Ovary (tissue), 7 donors: ENCODE measurements at regions not wholly inside any gene's neighbourhood (a gene's known extent, or its start where the extent isn't known, plus 50 kb on each side); places are given as distances from the start of the nearest gene placed in this dataset.

ENCODE experiments used
- DNase-seq, 5 donors: peaks; one replicate each; pipeline ENCODE4 v3.0.0-alpha.2; 2019 to 2020
- H3K27ac ChIP-seq, 2 donors: fragments of 200-600 bp; one replicate each; pipeline versions ENCODE4 v1.5.1 to v1.8.0; 2019 to 2022
- H3K27me3 ChIP-seq: fragments of 200-600 bp; one replicate; pipeline ENCODE4 v1.8.0; 2022
- H3K36me3 ChIP-seq: fragments of 200-600 bp; sonication (generic); one replicate; pipeline ENCODE4 v1.5.1; 2019
- H3K4me1 ChIP-seq: one replicate; pipeline ENCODE4 v1.8.1; 2013; ENCODE audit warnings: mild to moderate bottlenecking, moderate library complexity; ENCODE audit not compliant: insufficient read depth
- H3K4me3 ChIP-seq: fragments of 200-600 bp; sonication (generic); one replicate; pipeline ENCODE4 v1.5.1; 2017
- H3K9me3 ChIP-seq, 2 donors: fragments of 200-600 bp in 1 of 2; sonication (generic) in 1 of 2; one replicate each; pipeline versions ENCODE4 v1.5.1 to v1.8.1; 2013 to 2019; ENCODE audit warnings: mild to moderate bottlenecking in 1 of 2, moderate library complexity in 1 of 2
- EP300 ChIP-seq: sonication (generic); formaldehyde crosslinking; IDR thresholded peaks from one replicate; pipeline ENCODE4 v1.6.1; 2017; ENCODE audit warnings: antibody characterized with exemption
- POLR2A ChIP-seq: fragments of 450-650 bp; IDR thresholded peaks from one replicate; pipeline ENCODE4 v1.6.1; 2017; ENCODE audit warnings: antibody characterized with exemption, mild to moderate bottlenecking, moderate library complexity
- whole genome bisulfite sequencing, 3 donors: extraction: QIAGEN DNeasy Blood & Tissue Kit in 1 of 3; methylation state at CpG; one replicate each; pipeline versions ENCODE4 v1.1.5 to v1.1.7; 2013 to 2017; 5-methylcytosine and 5-hydroxymethylcytosine counted together
- intact Hi-C, 4 donors: fragments of 100-400 bp; cut with DNase I; formaldehyde crosslinking; loops; one replicate each; pipeline versions ENCODE4 v1.11.0 to v1.15.1; 2022 to 2023
- TF ChIP-seq, protein P1 (sequence below), 3 donors: fragments of 450-650 bp in 2 of 3; fragments of 200-600 bp in 1 of 3; IDR thresholded peaks; one replicate each; pipeline versions ENCODE4 v1.5.1 to v1.8.0; 2016 to 2022; ENCODE audit warnings: antibody characterized with exemption in 3 of 3, mild to moderate bottlenecking in 1 of 3
- donor health status: DM: no; HTN: no; CAD: no; lungs with moderate emphysema.
- donor health status: DM: no; HTN: no; CAD: no.
- donor health status: Bipolar disorder and iron deficiency.
- donor health status: DM: no; HTN: no; CAD: no.
- donor health status: DM: yes; HTN: yes; CAD: no.

- H3K4me3 ChIP-seq: no peak overlapping the region
- H3K4me1 ChIP-seq: no peaks in the 10 kb centered on the region
- H3K27me3 ChIP-seq: no peaks in the 10 kb centered on the region
- intact Hi-C loops: no loop called here
- TF ChIP-seq, protein P1, sequence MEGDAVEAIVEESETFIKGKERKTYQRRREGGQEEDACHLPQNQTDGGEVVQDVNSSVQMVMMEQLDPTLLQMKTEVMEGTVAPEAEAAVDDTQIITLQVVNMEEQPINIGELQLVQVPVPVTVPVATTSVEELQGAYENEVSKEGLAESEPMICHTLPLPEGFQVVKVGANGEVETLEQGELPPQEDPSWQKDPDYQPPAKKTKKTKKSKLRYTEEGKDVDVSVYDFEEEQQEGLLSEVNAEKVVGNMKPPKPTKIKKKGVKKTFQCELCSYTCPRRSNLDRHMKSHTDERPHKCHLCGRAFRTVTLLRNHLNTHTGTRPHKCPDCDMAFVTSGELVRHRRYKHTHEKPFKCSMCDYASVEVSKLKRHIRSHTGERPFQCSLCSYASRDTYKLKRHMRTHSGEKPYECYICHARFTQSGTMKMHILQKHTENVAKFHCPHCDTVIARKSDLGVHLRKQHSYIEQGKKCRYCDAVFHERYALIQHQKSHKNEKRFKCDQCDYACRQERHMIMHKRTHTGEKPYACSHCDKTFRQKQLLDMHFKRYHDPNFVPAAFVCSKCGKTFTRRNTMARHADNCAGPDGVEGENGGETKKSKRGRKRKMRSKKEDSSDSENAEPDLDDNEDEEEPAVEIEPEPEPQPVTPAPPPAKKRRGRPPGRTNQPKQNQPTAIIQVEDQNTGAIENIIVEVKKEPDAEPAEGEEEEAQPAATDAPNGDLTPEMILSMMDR (IDR thresholded peaks at IDR 0.05): no peak
- TF ChIP-seq EP300 (no peak), POLR2A (no peak)
- WGBS, 3 donors: 71 to 80% (median 77%) methylated on average over 5 of the region's 5 CpGs
- no peaks in the 10 kb centered on the region for H3K36me3 ChIP-seq
- no peak overlapping the region for H3K27ac ChIP-seq
- no peak for DNase-seq
- no peaks in the 10 kb centered on the region for H3K9me3 ChIP-seq
Observed at GRCh38 chr4:31236020-31236638, 516.0 kb downstream of the PCDH7 start.

GRCh38 chr4:31236639-31237173 lies 516.5 kb downstream of the PCDH7 start:
- no peaks in the 10 kb centered on the region for H3K36me3 ChIP-seq
- no peaks in the 10 kb centered on the region for H3K27me3 ChIP-seq
- TF ChIP-seq EP300 (no peak), POLR2A (no peak)
- TF ChIP-seq, protein P1 (IDR thresholded peaks at IDR 0.05): no peak
- H3K27ac ChIP-seq: no peak overlapping the region
- no peak overlapping the region for H3K4me3 ChIP-seq
- no peak for DNase-seq
- no peaks in the 10 kb centered on the region for H3K9me3 ChIP-seq
- WGBS, 3 donors: 70 to 74% (median 73%) methylated on average over 6 of the region's 6 CpGs
- no peaks in the 10 kb centered on the region for H3K4me1 ChIP-seq
- intact Hi-C loops: no loop called here

GRCh38 chr4:31237233-31237632 lies 517.1 kb downstream of the PCDH7 start:
- Histone ChIP-seq H3K27me3 (no peaks in the 10 kb centered on the region), H3K4me1 (no peaks in the 10 kb centered on the region), H3K4me3 (no peak overlapping the region), H3K27ac (no peak overlapping the region), H3K36me3 (no peaks in the 10 kb centered on the region), H3K9me3 (no peaks in the 10 kb centered on the region)
- intact Hi-C loops: no loop called here
- no peak for DNase-seq
- TF ChIP-seq, protein P1 (IDR thresholded peaks at IDR 0.05): no peak
- no peak for TF ChIP-seq EP300
- no peak for TF ChIP-seq POLR2A

GRCh38 chr4:31239886-31240285 lies 519.7 kb downstream of the PCDH7 start:
- no peak overlapping the region for H3K4me3 ChIP-seq
- intact Hi-C loops: no loop called here

More at GRCh38 chr4:31239886-31240285, 519.7 kb downstream of the PCDH7 start:
- Histone ChIP-seq H3K9me3 (no peaks in the 10 kb centered on the region), H3K27ac (no peak overlapping the region), H3K4me1 (no peaks in the 10 kb centered on the region), H3K27me3 (no peaks in the 10 kb centered on the region), H3K36me3 (no peaks in the 10 kb centered on the region)
- no peak for DNase-seq
- TF ChIP-seq EP300: no peak
- TF ChIP-seq, protein P1 (IDR thresholded peaks at IDR 0.05): no peak
